A549 (cell line): ENCODE measurements at regions not wholly inside any gene's neighbourhood (a gene's known extent, or its start where the extent isn't known, plus 50 kb on each side); places are given as distances from the start of the nearest gene placed in this dataset.

ENCODE experiments used
- CTCF ChIP-seq: fragments of >200 bp; sonication (Bioruptor Twin); formaldehyde crosslinking; IDR thresholded peaks from 3 replicates; pipeline ENCODE4 v1.5.1; 2016
- EP300 ChIP-seq, 2 experiments: fragments of >200 bp; sonication (Bioruptor Twin); formaldehyde crosslinking; IDR thresholded peaks; 2 replicates in 1 of 2; 3 replicates in 1 of 2; pipeline ENCODE4 v1.6.1; 2016 to 2017
- JUNB ChIP-seq: fragments of >200 bp; sonication (Bioruptor Twin); formaldehyde crosslinking; IDR thresholded peaks from 2 replicates; pipeline ENCODE4 v1.6.1; 2016
- RCOR1 ChIP-seq: fragments of 150-350 bp; IDR thresholded peaks from 2 replicates; pipeline ENCODE4 v1.6.1; 2014; ENCODE audit warnings: antibody characterized with exemption, low read length, low read depth
- RFX5 ChIP-seq: fragments of 450-650 bp; IDR thresholded peaks from 2 replicates; pipeline ENCODE4 v1.7.1; 2014; ENCODE audit warnings: antibody characterized with exemption, mild to moderate bottlenecking, moderate library complexity
- SREBF2 ChIP-seq: fragments of 450-650 bp; IDR thresholded peaks from 2 replicates; pipeline ENCODE4 v1.6.1; 2014; ENCODE audit warnings: mild to moderate bottlenecking, moderate library complexity
- TF ChIP-seq, protein P1 (sequence below): fragments of 150-350 bp; IDR thresholded peaks from 2 replicates; pipeline ENCODE4 v1.6.1; 2014; ENCODE audit warnings: low read depth, mild to moderate bottlenecking, low read length

DNA sequence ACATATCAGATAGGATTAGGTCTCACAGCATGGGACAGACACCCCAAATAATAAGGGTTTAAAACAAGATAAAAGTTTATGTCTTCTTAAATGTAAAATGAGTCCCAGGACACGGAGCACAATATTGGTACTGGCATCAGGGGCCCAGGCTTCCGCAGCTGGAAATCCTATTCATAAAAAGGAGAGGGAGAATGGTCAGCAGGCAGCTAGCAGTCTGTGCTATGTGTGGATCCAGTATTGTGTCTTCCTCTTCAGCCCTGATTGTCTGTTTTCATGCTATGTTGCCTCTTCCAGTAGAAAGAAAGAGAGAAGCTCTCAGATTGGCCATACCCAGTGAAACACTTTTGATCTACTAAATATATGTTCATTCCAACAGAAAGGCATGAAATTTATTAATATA, 319.3 kb upstream of the SLCO3A1 start:
- TF ChIP-seq CTCF (no peak), SREBF2 (no peak), RFX5 (no peak), RCOR1 (no peak), EP300 (IDR thresholded peaks at IDR 0.05) (no peak), JUNB (no peak)
- TF ChIP-seq, protein P1, sequence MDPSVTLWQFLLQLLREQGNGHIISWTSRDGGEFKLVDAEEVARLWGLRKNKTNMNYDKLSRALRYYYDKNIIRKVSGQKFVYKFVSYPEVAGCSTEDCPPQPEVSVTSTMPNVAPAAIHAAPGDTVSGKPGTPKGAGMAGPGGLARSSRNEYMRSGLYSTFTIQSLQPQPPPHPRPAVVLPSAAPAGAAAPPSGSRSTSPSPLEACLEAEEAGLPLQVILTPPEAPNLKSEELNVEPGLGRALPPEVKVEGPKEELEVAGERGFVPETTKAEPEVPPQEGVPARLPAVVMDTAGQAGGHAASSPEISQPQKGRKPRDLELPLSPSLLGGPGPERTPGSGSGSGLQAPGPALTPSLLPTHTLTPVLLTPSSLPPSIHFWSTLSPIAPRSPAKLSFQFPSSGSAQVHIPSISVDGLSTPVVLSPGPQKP, result no peak
